OCI-LY1 (cell line): ENCODE measurements at regions not wholly inside any gene's neighbourhood (a gene's known extent, or its start where the extent isn't known, plus 50 kb on each side); places are given as distances from the start of the nearest gene placed in this dataset.

Experiments used
- EZH2 ChIP-seq: fragments of 200-600 bp; sonication (generic), shearing (Covaris generic); IDR thresholded peaks from 2 replicates; pipeline ENCODE4 v1.8.0; 2017; ENCODE audit warnings: borderline replicate concordance, mixed run types, mild to moderate bottlenecking, antibody characterized with exemption, low read length, moderate library complexity, mixed read lengths
- TF ChIP-seq, protein P1 (sequence below): fragments of 200-600 bp; sonication (generic), shearing (Covaris generic); IDR thresholded peaks from 2 replicates; pipeline ENCODE4 v1.5.1; 2017; ENCODE audit warnings: mild to moderate bottlenecking, antibody characterized with exemption, low read length, moderate library complexity, mixed read lengths

DNA sequence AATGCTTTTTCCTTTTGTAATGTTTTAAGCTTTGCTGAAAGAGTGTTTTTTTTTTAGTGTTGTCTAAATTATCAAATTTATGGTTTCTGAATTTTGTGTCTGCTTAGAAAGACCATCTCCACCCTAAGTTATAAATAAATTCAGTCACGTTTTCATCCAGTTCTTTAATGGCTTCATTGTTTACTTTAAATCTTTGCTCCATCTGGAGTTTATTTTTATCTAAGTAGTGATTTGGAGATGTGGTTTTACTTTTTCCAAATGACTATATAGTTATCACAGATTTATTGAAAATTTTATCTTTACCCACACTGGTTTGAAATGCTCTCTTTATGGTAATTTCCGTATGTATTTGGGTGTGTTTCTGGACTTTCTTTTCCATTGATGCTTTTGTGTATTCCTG is 577.2 kb upstream of the ZNF608 start:
- TF ChIP-seq, protein P1, sequence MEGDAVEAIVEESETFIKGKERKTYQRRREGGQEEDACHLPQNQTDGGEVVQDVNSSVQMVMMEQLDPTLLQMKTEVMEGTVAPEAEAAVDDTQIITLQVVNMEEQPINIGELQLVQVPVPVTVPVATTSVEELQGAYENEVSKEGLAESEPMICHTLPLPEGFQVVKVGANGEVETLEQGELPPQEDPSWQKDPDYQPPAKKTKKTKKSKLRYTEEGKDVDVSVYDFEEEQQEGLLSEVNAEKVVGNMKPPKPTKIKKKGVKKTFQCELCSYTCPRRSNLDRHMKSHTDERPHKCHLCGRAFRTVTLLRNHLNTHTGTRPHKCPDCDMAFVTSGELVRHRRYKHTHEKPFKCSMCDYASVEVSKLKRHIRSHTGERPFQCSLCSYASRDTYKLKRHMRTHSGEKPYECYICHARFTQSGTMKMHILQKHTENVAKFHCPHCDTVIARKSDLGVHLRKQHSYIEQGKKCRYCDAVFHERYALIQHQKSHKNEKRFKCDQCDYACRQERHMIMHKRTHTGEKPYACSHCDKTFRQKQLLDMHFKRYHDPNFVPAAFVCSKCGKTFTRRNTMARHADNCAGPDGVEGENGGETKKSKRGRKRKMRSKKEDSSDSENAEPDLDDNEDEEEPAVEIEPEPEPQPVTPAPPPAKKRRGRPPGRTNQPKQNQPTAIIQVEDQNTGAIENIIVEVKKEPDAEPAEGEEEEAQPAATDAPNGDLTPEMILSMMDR, result no peak
- TF ChIP-seq EZH2, result no peak
